PFSK-1 (cell line): ENCODE measurements at regions not wholly inside any gene's neighbourhood (a gene's known extent, or its start where the extent isn't known, plus 50 kb on each side); places are given as distances from the start of the nearest gene placed in this dataset.

Source experiments
- FOXP2 ChIP-seq: optimal IDR thresholded peaks from 2 replicates; pipeline ENCODE3; 2011; ENCODE audit warnings: borderline replicate concordance, control low read depth, inconsistent platforms; ENCODE audit not compliant: insufficient read depth; ENCODE audit errors: extremely low read length, extremely low read depth
- POLR2AphosphoS5 ChIP-seq: IDR thresholded peaks from 2 replicates; pipeline ENCODE4 v1.6.1; 2012; ENCODE audit warnings: low read depth, mild to moderate bottlenecking, control low read depth, low read length, moderate library complexity
- SIN3A ChIP-seq: IDR thresholded peaks from 2 replicates; pipeline ENCODE4 v1.6.1; 2012; ENCODE audit warnings: mild to moderate bottlenecking, low read length, moderate library complexity, borderline replicate concordance; ENCODE audit not compliant: insufficient read depth
- TAF1 ChIP-seq: IDR thresholded peaks from 2 replicates; pipeline ENCODE4 v1.6.1; 2012; ENCODE audit warnings: low read length, control low read depth, borderline replicate concordance; ENCODE audit not compliant: insufficient read depth
- TF ChIP-seq, protein P1 (sequence below), 2 experiments: IDR thresholded peaks; 2 replicates each; pipeline versions ENCODE4 v1.6.1 to v1.8.0; 2011 to 2012; ENCODE audit warnings: low read depth in 2 of 2, low read length in 2 of 2, control low read depth in 1 of 2, inconsistent platforms in 1 of 2, mild to moderate bottlenecking in 1 of 2, moderate library complexity in 1 of 2; ENCODE audit not compliant: insufficient read depth in 1 of 2

DNA sequence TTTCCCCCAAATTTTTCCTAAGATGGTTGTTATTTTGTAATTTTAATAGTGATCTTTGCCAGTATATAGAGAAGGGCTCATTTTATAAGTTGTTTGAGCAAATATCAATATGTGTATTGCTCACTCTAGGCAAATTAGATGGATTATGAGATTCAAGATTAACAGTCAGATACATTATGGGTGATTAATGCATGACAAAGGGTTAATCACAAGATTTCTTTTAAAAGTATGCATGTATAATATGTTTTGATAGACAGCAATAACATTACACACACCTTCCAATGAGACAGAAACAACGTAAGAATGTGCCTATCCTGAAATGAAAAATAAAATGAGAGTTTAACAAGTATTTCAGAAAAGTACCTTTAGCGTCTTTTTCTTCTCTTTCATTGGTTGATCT lies 547.6 kb upstream of the AGTR1 start:
- TF ChIP-seq, protein P1, sequence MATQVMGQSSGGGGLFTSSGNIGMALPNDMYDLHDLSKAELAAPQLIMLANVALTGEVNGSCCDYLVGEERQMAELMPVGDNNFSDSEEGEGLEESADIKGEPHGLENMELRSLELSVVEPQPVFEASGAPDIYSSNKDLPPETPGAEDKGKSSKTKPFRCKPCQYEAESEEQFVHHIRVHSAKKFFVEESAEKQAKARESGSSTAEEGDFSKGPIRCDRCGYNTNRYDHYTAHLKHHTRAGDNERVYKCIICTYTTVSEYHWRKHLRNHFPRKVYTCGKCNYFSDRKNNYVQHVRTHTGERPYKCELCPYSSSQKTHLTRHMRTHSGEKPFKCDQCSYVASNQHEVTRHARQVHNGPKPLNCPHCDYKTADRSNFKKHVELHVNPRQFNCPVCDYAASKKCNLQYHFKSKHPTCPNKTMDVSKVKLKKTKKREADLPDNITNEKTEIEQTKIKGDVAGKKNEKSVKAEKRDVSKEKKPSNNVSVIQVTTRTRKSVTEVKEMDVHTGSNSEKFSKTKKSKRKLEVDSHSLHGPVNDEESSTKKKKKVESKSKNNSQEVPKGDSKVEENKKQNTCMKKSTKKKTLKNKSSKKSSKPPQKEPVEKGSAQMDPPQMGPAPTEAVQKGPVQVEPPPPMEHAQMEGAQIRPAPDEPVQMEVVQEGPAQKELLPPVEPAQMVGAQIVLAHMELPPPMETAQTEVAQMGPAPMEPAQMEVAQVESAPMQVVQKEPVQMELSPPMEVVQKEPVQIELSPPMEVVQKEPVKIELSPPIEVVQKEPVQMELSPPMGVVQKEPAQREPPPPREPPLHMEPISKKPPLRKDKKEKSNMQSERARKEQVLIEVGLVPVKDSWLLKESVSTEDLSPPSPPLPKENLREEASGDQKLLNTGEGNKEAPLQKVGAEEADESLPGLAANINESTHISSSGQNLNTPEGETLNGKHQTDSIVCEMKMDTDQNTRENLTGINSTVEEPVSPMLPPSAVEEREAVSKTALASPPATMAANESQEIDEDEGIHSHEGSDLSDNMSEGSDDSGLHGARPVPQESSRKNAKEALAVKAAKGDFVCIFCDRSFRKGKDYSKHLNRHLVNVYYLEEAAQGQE (IDR thresholded peaks at IDR 0.05; ENCODE audit: insufficient read depth in 1 of 2, low read depth in 2 of 2, low read length in 2 of 2) = no peak

DNA sequence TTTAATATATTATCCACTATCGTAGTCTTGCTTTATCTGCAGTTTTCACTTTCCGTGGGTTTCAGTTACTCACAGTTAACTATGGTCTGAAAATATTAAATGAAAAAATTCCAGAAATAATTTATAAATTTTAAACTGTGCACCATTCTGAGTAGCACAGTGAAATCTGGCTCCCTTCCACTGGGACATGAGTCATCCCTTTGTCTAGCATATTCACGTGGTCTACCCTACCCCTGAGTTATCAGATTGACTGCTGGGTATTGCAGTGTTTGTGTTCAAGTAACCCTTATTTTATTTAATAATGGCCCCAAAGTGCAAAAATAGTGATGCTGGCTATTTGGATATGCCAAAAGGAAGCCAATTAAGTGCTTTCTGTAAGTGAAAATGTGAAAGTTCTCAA lies 539.5 kb upstream of the AGTR1 start:
- no peak for TF ChIP-seq POLR2AphosphoS5
- TF ChIP-seq TAF1 = no peak
- TF ChIP-seq SIN3A = no peak
- TF ChIP-seq, protein P1 (IDR thresholded peaks at IDR 0.05; ENCODE audit: insufficient read depth in 1 of 2, low read depth in 2 of 2, low read length in 2 of 2) = no peak
- TF ChIP-seq FOXP2 = no peak

DNA sequence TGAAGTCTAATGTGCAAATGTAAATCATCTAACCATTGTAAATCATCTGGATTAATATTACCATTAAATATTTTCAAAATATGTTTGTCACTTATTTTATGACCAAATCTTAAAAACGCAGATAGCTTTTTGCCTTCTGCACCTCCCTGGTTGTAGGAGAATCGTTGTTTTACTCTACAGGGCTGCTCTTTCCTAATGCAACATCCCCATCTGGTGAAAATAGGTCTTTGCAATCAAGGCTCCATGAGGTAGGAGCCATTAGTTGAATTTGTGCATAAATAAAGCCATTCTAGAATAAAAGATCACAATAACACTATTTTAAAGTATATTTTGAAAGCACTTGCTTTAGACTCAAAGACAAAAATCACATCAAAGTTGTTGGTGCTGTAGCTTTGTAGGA lies 535.6 kb upstream of the AGTR1 start:
- TF ChIP-seq, protein P1 (IDR thresholded peaks at IDR 0.05; ENCODE audit: insufficient read depth in 1 of 2, low read depth in 2 of 2, low read length in 2 of 2) = no peak
- TF ChIP-seq TAF1 = no peak
- TF ChIP-seq FOXP2 = no peak
- no peak for TF ChIP-seq POLR2AphosphoS5
- no peak for TF ChIP-seq SIN3A

DNA sequence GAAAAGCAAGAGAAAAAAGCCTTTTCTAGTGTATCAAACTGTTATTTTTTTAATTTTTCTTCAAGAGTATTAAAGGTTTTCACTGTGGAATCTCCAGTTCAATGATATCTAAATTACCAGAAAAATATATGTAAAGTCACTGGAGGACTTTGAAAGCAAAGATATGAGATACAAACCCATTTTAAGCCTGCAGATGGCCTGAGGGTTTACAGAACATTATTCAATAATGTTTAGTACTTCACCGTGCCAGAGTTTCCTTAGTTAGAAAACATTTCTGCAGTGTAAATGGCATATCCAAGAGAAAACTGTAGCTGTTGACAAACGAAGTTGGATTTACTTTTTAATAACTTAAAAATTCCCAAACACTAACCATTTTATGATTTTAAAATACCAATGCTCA lies 529.4 kb upstream of the AGTR1 start:
- TF ChIP-seq TAF1 (no peak), FOXP2 (no peak), POLR2AphosphoS5 (no peak), SIN3A (no peak)
- TF ChIP-seq, protein P1 (IDR thresholded peaks at IDR 0.05; ENCODE audit: insufficient read depth in 1 of 2, low read depth in 2 of 2, low read length in 2 of 2) = no peak

DNA sequence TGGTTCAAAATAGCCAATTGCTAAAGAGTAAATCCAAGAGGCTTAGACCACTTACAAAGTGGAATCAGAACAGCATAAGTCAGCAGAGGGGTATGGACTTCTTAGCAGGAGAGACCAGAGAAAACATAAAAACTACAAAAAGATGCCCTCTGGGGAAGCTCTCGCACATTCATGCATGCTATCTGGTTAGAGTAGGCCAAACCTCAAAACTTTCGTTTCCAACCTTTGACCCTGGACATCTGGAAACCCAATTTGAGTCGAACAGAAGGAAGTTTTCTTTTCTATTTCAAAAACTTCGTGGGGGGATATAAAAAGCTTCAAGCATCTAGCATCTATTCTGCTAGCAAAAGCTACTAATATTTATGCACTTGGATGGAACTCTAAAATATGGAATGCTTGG lies 523.9 kb upstream of the AGTR1 start:
- TF ChIP-seq FOXP2 = no peak
- TF ChIP-seq, protein P1 (IDR thresholded peaks at IDR 0.05; ENCODE audit: insufficient read depth in 1 of 2, low read depth in 2 of 2, low read length in 2 of 2) = no peak
- TF ChIP-seq SIN3A = no peak
- TF ChIP-seq TAF1 = no peak
- no peak for TF ChIP-seq POLR2AphosphoS5
